ENCODE measurements at regions not wholly inside any gene's neighbourhood (a gene's known extent, or its start where the extent isn't known, plus 50 kb on each side); places are given as distances from the start of the nearest gene placed in this dataset.
"Not testable (repeated sequence)": the region's sequence is repeated elsewhere in the genome, so short reads cannot be mapped to it uniquely, and the experiment has no call there.

- no peak for DNase-seq
These were observed 336.7 kb downstream of the GJA1 start for GRCh38 chr6:121771937-121772720.

- DNase-seq = no peak
These were observed 340.6 kb downstream of the GJA1 start for GRCh38 chr6:121776054-121776453.

- DNase-seq = no peak
These were observed 345.2 kb downstream of the GJA1 start for GRCh38 chr6:121780325-121781321.

DNA sequence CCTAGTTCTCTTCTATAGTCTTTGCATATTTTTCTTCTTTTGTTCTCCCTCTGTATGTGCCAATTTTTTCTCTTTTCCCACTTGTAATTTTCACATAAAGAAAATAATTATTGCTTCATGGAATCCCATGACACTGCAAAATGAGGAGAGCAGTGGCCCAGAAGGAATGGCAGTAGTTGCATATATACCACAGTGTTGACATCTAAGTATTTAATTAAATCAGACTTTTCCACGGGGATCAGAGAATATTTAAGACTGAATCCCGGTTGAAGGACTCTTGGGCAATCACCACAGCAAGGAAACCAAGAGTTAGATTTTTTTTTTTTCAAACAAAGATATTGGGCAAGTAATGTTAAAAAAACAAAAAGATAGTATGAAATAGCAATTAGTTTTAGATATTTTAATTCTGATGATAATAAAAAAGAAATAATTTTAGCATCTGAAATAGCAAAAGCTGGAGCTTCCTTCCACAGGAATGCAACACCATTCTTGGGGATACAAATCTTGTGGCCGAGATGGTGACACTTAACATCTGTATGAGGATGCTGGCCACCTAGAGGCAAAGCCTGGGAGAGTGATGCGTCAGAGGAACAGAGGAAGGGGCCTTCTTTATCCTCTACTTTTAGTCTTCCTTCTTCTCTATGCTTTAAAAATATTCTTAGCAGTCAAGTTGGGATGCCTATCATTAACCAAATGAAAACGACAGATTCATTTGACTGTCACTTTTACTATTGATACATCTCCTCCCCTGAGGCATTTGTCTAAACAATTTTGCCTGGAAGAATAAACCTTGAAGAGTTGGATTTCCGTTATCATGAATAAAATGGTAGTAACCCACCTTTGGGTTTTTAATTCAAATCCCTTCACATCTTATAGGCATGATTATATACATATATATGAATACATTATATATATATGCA lies 356.2 kb downstream of the GJA1 start:
- no peak for DNase-seq

DNA sequence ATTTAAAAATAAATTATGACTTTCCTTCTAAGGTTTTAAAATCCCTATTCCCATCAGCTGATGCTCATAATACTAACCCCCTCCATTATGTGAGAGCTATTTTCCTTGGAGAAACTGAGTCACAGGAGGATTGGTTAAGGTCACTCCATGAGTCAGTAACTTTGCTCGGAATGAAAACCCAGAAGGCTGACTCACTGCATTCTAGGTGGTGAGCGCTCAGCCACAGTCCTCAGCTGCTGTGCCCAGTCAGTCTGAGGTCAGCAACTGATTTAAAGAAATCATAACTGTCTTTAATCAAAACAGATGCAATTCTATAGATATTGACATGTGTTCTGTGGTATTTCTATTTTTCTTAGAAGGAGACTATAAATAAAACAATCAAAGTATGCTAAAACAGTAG lies 359.2 kb downstream of the GJA1 start:
- DNase-seq = no peak

GRCh38 chr6:121797598-121797997 lies 362.2 kb downstream of the GJA1 start:
- DNase-seq = not testable (repeated sequence)

GRCh38 chr6:121798126-121798525 lies 362.7 kb downstream of the GJA1 start:
- DNase-seq = not testable (repeated sequence)

GRCh38 chr6:121799574-121799973 lies 364.1 kb downstream of the GJA1 start:
- DNase-seq = no peak

DNA sequence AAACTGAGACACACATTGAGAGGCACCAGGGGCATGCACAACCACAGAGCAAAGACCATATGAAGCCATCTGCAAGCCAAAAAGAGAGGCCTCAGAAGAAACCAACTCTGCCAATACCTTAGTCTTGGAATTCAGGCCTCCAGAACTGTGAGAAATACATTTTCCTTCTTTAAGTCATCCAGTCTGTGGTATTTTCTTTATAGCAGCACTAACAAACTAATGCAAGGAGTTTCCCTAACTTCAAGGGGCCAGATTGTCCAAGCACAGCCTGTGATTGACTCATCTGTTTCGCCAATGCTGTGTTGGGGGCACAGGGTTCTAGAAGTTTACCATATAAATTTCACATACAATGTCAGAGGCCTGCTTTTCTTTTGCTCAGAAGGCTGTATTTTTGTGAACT lies 364.6 kb downstream of the GJA1 start:
- no peak for DNase-seq

DNA sequence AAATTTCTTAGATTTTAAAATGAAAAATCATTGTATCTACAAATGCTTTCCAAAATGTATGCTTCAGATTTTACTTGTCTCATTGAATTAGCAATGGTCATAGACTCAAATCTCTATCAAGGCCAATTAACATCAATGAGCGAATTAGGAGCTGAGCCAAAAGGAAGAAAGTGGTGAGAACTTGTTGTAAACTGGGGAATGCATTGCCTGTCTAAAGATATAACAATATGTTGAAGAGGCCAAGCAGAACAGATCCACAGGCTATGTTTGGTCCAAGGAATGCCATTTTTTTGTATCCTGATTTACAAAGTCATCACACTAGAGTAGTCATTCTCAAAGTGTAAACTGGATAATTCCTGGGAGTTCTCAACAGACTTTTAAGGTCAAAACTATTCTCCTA lies 370.7 kb downstream of the GJA1 start:
- DNase-seq = no peak

GRCh38 chr6:121809211-121809610 lies 373.8 kb downstream of the GJA1 start:
- DNase-seq = no peak

- DNase-seq = no peak
These were observed 374.9 kb downstream of the GJA1 start for GRCh38 chr6:121810158-121811032.

- DNase-seq = no peak
These were observed 375.7 kb downstream of the GJA1 start for GRCh38 chr6:121811106-121811505.

GRCh38 chr6:121816361-121816760 lies 380.9 kb downstream of the GJA1 start:
- DNase-seq = no peak

DNA sequence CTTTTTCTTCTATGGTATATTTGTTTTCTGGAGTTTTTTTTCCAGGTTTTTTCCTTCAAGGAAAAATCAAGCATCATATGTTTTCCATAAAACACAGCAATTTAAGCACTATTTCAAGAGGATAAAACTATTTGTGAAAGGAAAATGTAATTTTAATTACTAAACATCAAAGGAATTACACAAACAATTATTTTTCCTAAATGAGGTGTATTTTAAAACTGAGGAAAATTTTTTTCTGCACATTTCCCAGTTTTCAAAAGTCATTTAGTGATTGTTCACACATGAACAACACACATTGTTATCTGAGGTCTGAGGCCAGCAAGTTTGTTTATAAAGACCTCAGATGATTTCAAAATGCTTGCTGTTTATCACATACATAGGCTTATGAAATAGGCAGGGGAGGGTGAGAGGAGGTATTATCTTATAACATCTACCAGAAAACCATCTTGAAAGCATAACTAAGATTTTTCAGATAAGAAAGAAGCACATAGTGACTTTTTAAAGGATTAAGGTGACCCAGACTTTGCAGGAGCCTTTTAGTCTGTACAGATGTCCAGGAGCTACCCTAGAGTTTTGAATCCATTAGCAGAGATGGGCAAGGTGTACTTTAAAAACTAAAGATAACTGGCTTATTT lies 381.6 kb downstream of the GJA1 start:
- no peak for DNase-seq

DNA sequence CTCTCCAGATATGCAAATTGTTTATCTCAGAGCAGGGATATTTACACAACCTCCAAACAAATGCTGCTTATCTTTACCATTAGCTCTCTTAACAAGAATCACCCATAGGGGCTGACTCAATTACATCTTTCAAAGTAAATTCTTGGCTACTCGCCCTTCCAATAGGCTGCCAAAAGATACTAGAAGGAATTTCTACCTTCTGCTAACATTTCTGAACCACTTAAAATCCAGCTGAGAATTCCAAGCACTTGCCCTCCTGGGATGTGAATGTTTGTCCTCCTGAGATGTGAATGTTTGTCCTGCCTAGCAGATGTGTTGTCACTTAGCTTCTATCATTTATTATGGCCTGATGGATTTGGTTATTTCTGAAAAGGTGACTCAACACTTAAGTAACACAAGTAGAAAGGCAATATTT lies 388.0 kb downstream of the GJA1 start:
- DNase-seq = no peak

- no peak for DNase-seq
These were observed 390.8 kb downstream of the GJA1 start for GRCh38 chr6:121826156-121826810.

GRCh38 chr6:121828146-121828886 lies 392.9 kb downstream of the GJA1 start:
- no peak for DNase-seq

GRCh38 chr6:121830736-121831135 lies 395.3 kb downstream of the GJA1 start:
- DNase-seq = no peak

- DNase-seq = no peak
These were observed 400.2 kb downstream of the GJA1 start for GRCh38 chr6:121835662-121836061.

Measured in NCI-H526 (cell line).